NCI-H146 (cell line): ENCODE measurements at regions not wholly inside any gene's neighbourhood (a gene's known extent, or its start where the extent isn't known, plus 50 kb on each side); places are given as distances from the start of the nearest gene placed in this dataset.
"Not testable (repeated sequence)": the region's sequence is repeated elsewhere in the genome, so short reads cannot be mapped to it uniquely, and the experiment has no call there.

Source experiments
- DNase-seq: peaks from one replicate; lab custom pipeline; 2025; lab: John Stamatoyannopoulos, UW

- DNase-seq: no peak
Observed at GRCh38 chr5:101036778-101037177, 133.7 kb upstream of the ST8SIA4 start.

GRCh38 chr5:101035425-101035824 lies 132.3 kb upstream of the ST8SIA4 start:
- no peak for DNase-seq

- no peak for DNase-seq
Observed at GRCh38 chr5:101024299-101024698, 121.2 kb upstream of the ST8SIA4 start.

GRCh38 chr5:101018299-101018698 lies 115.2 kb upstream of the ST8SIA4 start:
- no peak for DNase-seq

- DNase-seq: no peak
Observed at GRCh38 chr5:101012880-101013279, 109.8 kb upstream of the ST8SIA4 start.

- DNase-seq: no peak
Observed at GRCh38 chr5:101009758-101010519, 106.9 kb upstream of the ST8SIA4 start.

GRCh38 chr5:100992354-100992753 lies 89.3 kb upstream of the ST8SIA4 start:
- no peak for DNase-seq

- not testable (repeated sequence) for DNase-seq
Observed at GRCh38 chr5:100983601-100984000, 80.5 kb upstream of the ST8SIA4 start.

- DNase-seq: no peak
Observed at GRCh38 chr5:100974082-100974481, 71.0 kb upstream of the ST8SIA4 start.

GRCh38 chr5:100970646-100971255 lies 67.7 kb upstream of the ST8SIA4 start:
- no peak for DNase-seq

GRCh38 chr5:100965291-100965690 lies 62.2 kb upstream of the ST8SIA4 start:
- no peak for DNase-seq
